HEK293T (cell line): ENCODE measurements at regions not wholly inside any gene's neighbourhood (a gene's known extent, or its start where the extent isn't known, plus 50 kb on each side); places are given as distances from the start of the nearest gene placed in this dataset.

Source experiments
- CTCF ChIA-PET: fragments of 350-600 bp; formaldehyde crosslinking; extraction: SDS; loops from one replicate; lab custom pipeline; 2021; ENCODE audit warnings: antibody characterized with exemption, inconsistent platforms; lab: Yijun Ruan, JAX
- POLR2A ChIA-PET: fragments of 350-600 bp; formaldehyde crosslinking; extraction: SDS; loops from one replicate; lab custom pipeline; 2020; ENCODE audit warnings: antibody characterized with exemption, inconsistent platforms; lab: Yijun Ruan, JAX
- DNase-seq: peaks from one replicate; pipeline ENCODE4 v3.0.0; 2012; ENCODE audit warnings: mixed read lengths; ENCODE audit errors: extremely low spot score
- ARNT ChIP-seq: fragments of 450-650 bp; IDR thresholded peaks from 2 replicates; pipeline ENCODE4 v1.6.1; 2017; ENCODE audit warnings: mild to moderate bottlenecking
- BHLHE40 ChIP-seq: fragments of 450-650 bp; IDR thresholded peaks from 2 replicates; pipeline ENCODE4 v1.6.1; 2016; ENCODE audit warnings: mild to moderate bottlenecking, moderate library complexity, borderline replicate concordance
- CTBP1 ChIP-seq: fragments of 450-650 bp; IDR thresholded peaks from 2 replicates; pipeline ENCODE4 v1.6.1; 2016; ENCODE audit warnings: borderline replicate concordance
- ELF4 ChIP-seq: fragments of 450-650 bp; IDR thresholded peaks from 2 replicates; pipeline ENCODE4 v1.6.1; 2017; ENCODE audit warnings: antibody characterized with exemption
- FOXA1 ChIP-seq: fragments of 450-650 bp; IDR thresholded peaks from 2 replicates; pipeline ENCODE4 v1.6.1; 2016; ENCODE audit warnings: mild to moderate bottlenecking
- FOXK2 ChIP-seq: fragments of 450-650 bp; IDR thresholded peaks from 2 replicates; pipeline ENCODE4 v1.6.1; 2016; ENCODE audit warnings: mild to moderate bottlenecking
- FOXM1 ChIP-seq: fragments of 450-650 bp; IDR thresholded peaks from 2 replicates; pipeline ENCODE4 v1.6.1; 2017; ENCODE audit warnings: mild to moderate bottlenecking, borderline replicate concordance
- HDGF ChIP-seq: fragments of 450-650 bp; IDR thresholded peaks from 2 replicates; pipeline ENCODE4 v1.6.1; 2017; ENCODE audit warnings: antibody characterized with exemption, borderline replicate concordance
- L3MBTL2 ChIP-seq: fragments of 450-650 bp; conservative IDR thresholded peaks from 2 replicates; pipeline ENCODE4 v1.6.1; 2016; ENCODE audit warnings: mild to moderate bottlenecking
- LEF1 ChIP-seq: fragments of 450-650 bp; IDR thresholded peaks from 2 replicates; pipeline ENCODE4 v1.6.1; 2017; ENCODE audit warnings: mild to moderate bottlenecking, borderline replicate concordance
- NFRKB ChIP-seq: fragments of 450-650 bp; IDR thresholded peaks from 2 replicates; pipeline ENCODE4 v1.6.1; 2016; ENCODE audit warnings: mild to moderate bottlenecking, moderate library complexity
- PKNOX1 ChIP-seq: fragments of 450-650 bp; IDR thresholded peaks from 2 replicates; pipeline ENCODE4 v1.6.1; 2016
- SP1 ChIP-seq: fragments of 450-650 bp; IDR thresholded peaks from 2 replicates; pipeline ENCODE4 v1.6.1; 2017
- SUZ12 ChIP-seq: fragments of 450-650 bp; IDR thresholded peaks from 2 replicates; pipeline ENCODE4 v1.6.1; 2016; ENCODE audit warnings: mild to moderate bottlenecking
- TARDBP ChIP-seq: fragments of 450-650 bp; IDR thresholded peaks from 2 replicates; pipeline ENCODE4 v1.6.1; 2016
- ZNF384 ChIP-seq: fragments of 450-650 bp; IDR thresholded peaks from 2 replicates; pipeline ENCODE4 v1.6.1; 2016

- POLR2A ChIA-PET, result no interaction called here
- CTCF ChIA-PET, result no interaction called here
- no peak for DNase-seq
- TF ChIP-seq LEF1 (no peak), TARDBP (no peak), FOXA1 (no peak), CTBP1 (no peak), L3MBTL2 (no peak), ARNT (no peak), ZNF384 (no peak), SP1 (no peak), PKNOX1 (no peak), BHLHE40 (no peak), ELF4 (no peak), NFRKB (no peak), FOXM1 (no peak), FOXK2 (no peak), SUZ12 (no peak), HDGF (no peak)
Observed at GRCh38 chr17:70498631-70499030, 329.3 kb downstream of the KCNJ2 start.

GRCh38 chr17:70499067-70499786 lies 329.9 kb downstream of the KCNJ2 start:
- CTCF ChIA-PET, result no interaction called here
- TF ChIP-seq ELF4, result no peak
- no peak for TF ChIP-seq HDGF
- no peak for TF ChIP-seq BHLHE40
- no peak for TF ChIP-seq ZNF384
- no peak for TF ChIP-seq PKNOX1
- no peak for TF ChIP-seq LEF1
- no peak for TF ChIP-seq L3MBTL2
- no peak for TF ChIP-seq NFRKB
- no peak for TF ChIP-seq CTBP1
- no peak for TF ChIP-seq FOXM1
- no peak for DNase-seq
- POLR2A ChIA-PET, result no interaction called here

- CTCF ChIA-PET, result no interaction called here
- POLR2A ChIA-PET, result no interaction called here
- TF ChIP-seq TARDBP, result no peak
- TF ChIP-seq LEF1, result no peak
- no peak for TF ChIP-seq ARNT
- no peak for TF ChIP-seq FOXM1
- no peak for DNase-seq
Observed at GRCh38 chr17:70503449-70503848, 334.1 kb downstream of the KCNJ2 start.

GRCh38 chr17:70510288-70510687 lies 341.0 kb downstream of the KCNJ2 start:
- CTCF ChIA-PET, result no interaction called here
- DNase-seq, result no peak
- POLR2A ChIA-PET, result no interaction called here
- TF ChIP-seq PKNOX1, result no peak
- no peak for TF ChIP-seq ARNT
- no peak for TF ChIP-seq SP1
- no peak for TF ChIP-seq CTBP1
- TF ChIP-seq FOXA1, result no peak
- no peak for TF ChIP-seq ELF4
- no peak for TF ChIP-seq L3MBTL2
- TF ChIP-seq SUZ12, result no peak

GRCh38 chr17:70517816-70518215 lies 348.5 kb downstream of the KCNJ2 start:
- ChIA-PET CTCF (no interaction called here), POLR2A (no interaction called here)
- DNase-seq, result no peak
- no peak for TF ChIP-seq SUZ12
- no peak for TF ChIP-seq ARNT
- no peak for TF ChIP-seq SP1
- no peak for TF ChIP-seq BHLHE40

- DNase-seq, result no peak
- CTCF ChIA-PET, result no interaction called here
- TF ChIP-seq HDGF (no peak), ARNT (no peak), ELF4 (no peak), FOXM1 (no peak), SUZ12 (no peak), BHLHE40 (no peak), FOXK2 (no peak), ZNF384 (no peak), PKNOX1 (no peak), NFRKB (no peak), CTBP1 (no peak)
- POLR2A ChIA-PET, result no interaction called here
Observed at GRCh38 chr17:70519300-70519699, 350.0 kb downstream of the KCNJ2 start.

- no peak for DNase-seq
- ChIA-PET CTCF (no interaction called here), POLR2A (no interaction called here)
- no peak for TF ChIP-seq SP1
- no peak for TF ChIP-seq TARDBP
- TF ChIP-seq LEF1, result no peak
- TF ChIP-seq ARNT, result no peak
- TF ChIP-seq ZNF384, result no peak
- no peak for TF ChIP-seq PKNOX1
- no peak for TF ChIP-seq FOXM1
- no peak for TF ChIP-seq FOXA1
- no peak for TF ChIP-seq L3MBTL2
- TF ChIP-seq HDGF, result no peak
- no peak for TF ChIP-seq FOXK2
- no peak for TF ChIP-seq BHLHE40
- no peak for TF ChIP-seq NFRKB
- no peak for TF ChIP-seq SUZ12
- no peak for TF ChIP-seq CTBP1
- TF ChIP-seq ELF4, result no peak
Observed at GRCh38 chr17:70520447-70520846, 351.1 kb downstream of the KCNJ2 start.
